ENCODE measurements at regions not wholly inside any gene's neighbourhood (a gene's known extent, or its start where the extent isn't known, plus 50 kb on each side); places are given as distances from the start of the nearest gene placed in this dataset.

- no peak overlapping the region for H3K4me3 ChIP-seq (replicated peaks; ENCODE audit: low read depth, low read length)
- TF ChIP-seq CTCF (IDR thresholded peaks at IDR 0.05; ENCODE audit: low read length, missing control alignments): no peak
- no peak for DNase-seq (ENCODE audit: low read depth)
Measured at GRCh38 chr1:192737306-192737705, 71.5 kb upstream of the RGS2 start.

GRCh38 chr1:192739476-192740184 is 69.2 kb upstream of the RGS2 start:
- H3K4me3 ChIP-seq (replicated peaks; ENCODE audit: low read depth, low read length): no peak overlapping the region
- no peak for DNase-seq (ENCODE audit: low read depth)
- no peak for TF ChIP-seq CTCF (IDR thresholded peaks at IDR 0.05; ENCODE audit: low read length, missing control alignments)

GRCh38 chr1:192740214-192740613 is 68.6 kb upstream of the RGS2 start:
- no peak overlapping the region for H3K4me3 ChIP-seq (replicated peaks; ENCODE audit: low read depth, low read length)
- DNase-seq (ENCODE audit: low read depth): no peak
- no peak for TF ChIP-seq CTCF (IDR thresholded peaks at IDR 0.05; ENCODE audit: low read length, missing control alignments)

- H3K4me3 ChIP-seq (replicated peaks; ENCODE audit: low read depth, low read length): no peak overlapping the region
- no peak for DNase-seq (ENCODE audit: low read depth)
- TF ChIP-seq CTCF (IDR thresholded peaks at IDR 0.05; ENCODE audit: low read length, missing control alignments): no peak
Measured at GRCh38 chr1:192741095-192741494, 67.7 kb upstream of the RGS2 start.

- no peak for TF ChIP-seq CTCF (IDR thresholded peaks at IDR 0.05; ENCODE audit: low read length, missing control alignments)
- peak; percentile 64 for DNase-seq (ENCODE audit: low read depth)
- no peak overlapping the region for H3K4me3 ChIP-seq (replicated peaks; ENCODE audit: low read depth, low read length)
Measured at GRCh38 chr1:192747301-192747700, 61.5 kb upstream of the RGS2 start.

GRCh38 chr1:192747943-192748342 is 60.9 kb upstream of the RGS2 start:
- no peak overlapping the region for H3K4me3 ChIP-seq (replicated peaks; ENCODE audit: low read depth, low read length)
- peak; percentile 82 for DNase-seq (ENCODE audit: low read depth)
- TF ChIP-seq CTCF (IDR thresholded peaks at IDR 0.05; ENCODE audit: low read length, missing control alignments): no peak

GRCh38 chr1:192749349-192749748 is 59.5 kb upstream of the RGS2 start:
- peak; percentile 33 for DNase-seq (ENCODE audit: low read depth)
- no peak for TF ChIP-seq CTCF (IDR thresholded peaks at IDR 0.05; ENCODE audit: low read length, missing control alignments)
- H3K4me3 ChIP-seq (replicated peaks; ENCODE audit: low read depth, low read length): no peak overlapping the region

All from fibroblast of pulmonary artery (primary cell).